ENCODE measurements at regions not wholly inside any gene's neighbourhood (a gene's known extent, or its start where the extent isn't known, plus 50 kb on each side); places are given as distances from the start of the nearest gene placed in this dataset.

DNA sequence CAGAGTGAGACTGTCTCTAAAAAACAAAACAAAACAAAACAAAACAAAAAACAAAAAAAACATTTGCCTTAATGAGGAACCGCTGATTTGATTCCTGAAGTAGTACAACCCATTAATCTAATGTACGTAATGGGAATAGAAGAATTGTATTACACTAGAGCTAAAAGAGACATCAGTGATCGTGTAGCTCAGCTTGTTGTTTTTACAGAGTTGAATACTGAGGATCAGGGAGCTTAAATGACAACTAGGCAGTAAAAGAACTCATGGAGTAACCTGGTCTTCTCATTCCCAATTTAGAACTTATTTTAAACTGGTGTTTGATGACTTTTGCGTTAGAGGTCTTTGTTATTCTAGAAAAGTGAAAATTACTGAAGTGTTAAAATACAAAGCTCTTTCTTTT lies 65.1 kb upstream of the SLC28A3 start:
- TF ChIP-seq EZH2 (IDR thresholded peaks at IDR 0.05; ENCODE audit: insufficient read depth, low read length), result no peak
- TF ChIP-seq, protein P1, sequence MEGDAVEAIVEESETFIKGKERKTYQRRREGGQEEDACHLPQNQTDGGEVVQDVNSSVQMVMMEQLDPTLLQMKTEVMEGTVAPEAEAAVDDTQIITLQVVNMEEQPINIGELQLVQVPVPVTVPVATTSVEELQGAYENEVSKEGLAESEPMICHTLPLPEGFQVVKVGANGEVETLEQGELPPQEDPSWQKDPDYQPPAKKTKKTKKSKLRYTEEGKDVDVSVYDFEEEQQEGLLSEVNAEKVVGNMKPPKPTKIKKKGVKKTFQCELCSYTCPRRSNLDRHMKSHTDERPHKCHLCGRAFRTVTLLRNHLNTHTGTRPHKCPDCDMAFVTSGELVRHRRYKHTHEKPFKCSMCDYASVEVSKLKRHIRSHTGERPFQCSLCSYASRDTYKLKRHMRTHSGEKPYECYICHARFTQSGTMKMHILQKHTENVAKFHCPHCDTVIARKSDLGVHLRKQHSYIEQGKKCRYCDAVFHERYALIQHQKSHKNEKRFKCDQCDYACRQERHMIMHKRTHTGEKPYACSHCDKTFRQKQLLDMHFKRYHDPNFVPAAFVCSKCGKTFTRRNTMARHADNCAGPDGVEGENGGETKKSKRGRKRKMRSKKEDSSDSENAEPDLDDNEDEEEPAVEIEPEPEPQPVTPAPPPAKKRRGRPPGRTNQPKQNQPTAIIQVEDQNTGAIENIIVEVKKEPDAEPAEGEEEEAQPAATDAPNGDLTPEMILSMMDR (IDR thresholded peaks at IDR 0.05; ENCODE audit: insufficient read depth, low read depth, low read length), result no peak
